WERI-Rb-1 (cell line): ENCODE measurements at regions not wholly inside any gene's neighbourhood (a gene's known extent, or its start where the extent isn't known, plus 50 kb on each side); places are given as distances from the start of the nearest gene placed in this dataset.
A peak's percentile ranks its signal among the peaks of the same experiment; 100 is the strongest.

Experiments used
- DNase-seq: peaks from one replicate; pipeline ENCODE4 v3.0.0-alpha.2; 2020
- H3K27ac ChIP-seq: fragments of 250-450 bp; sonication (Bioruptor Pico); 2 replicates; pipeline ENCODE4 v1.5.1; 2020; ENCODE audit warnings: mild to moderate bottlenecking, moderate library complexity
- H3K27me3 ChIP-seq: fragments of 250-450 bp; sonication (Bioruptor Pico); 2 replicates; pipeline ENCODE4 v1.5.1; 2021; ENCODE audit warnings: mild to moderate bottlenecking, low read depth, moderate library complexity; ENCODE audit not compliant: insufficient read depth, severe bottlenecking
- H3K36me3 ChIP-seq: fragments of 250-450 bp; sonication (Bioruptor Pico); 2 replicates; pipeline ENCODE4 v1.5.1; 2020; ENCODE audit warnings: mild to moderate bottlenecking, moderate library complexity
- H3K4me3 ChIP-seq: 2 replicates; pipeline ENCODE4 v1.5.1; 2011; ENCODE audit warnings: low read depth, mild to moderate bottlenecking, control low read depth, low read length
- H3K9me3 ChIP-seq: fragments of 250-450 bp; sonication (Bioruptor Pico); 2 replicates; pipeline ENCODE4 v1.5.1; 2021; ENCODE audit warnings: mild to moderate bottlenecking, moderate library complexity; ENCODE audit not compliant: severe bottlenecking
- CTCF ChIP-seq: IDR thresholded peaks from 2 replicates; pipeline ENCODE4 v1.5.1; 2011; ENCODE audit warnings: low read depth, mild to moderate bottlenecking, control low read depth, inconsistent platforms, low read length

DNA sequence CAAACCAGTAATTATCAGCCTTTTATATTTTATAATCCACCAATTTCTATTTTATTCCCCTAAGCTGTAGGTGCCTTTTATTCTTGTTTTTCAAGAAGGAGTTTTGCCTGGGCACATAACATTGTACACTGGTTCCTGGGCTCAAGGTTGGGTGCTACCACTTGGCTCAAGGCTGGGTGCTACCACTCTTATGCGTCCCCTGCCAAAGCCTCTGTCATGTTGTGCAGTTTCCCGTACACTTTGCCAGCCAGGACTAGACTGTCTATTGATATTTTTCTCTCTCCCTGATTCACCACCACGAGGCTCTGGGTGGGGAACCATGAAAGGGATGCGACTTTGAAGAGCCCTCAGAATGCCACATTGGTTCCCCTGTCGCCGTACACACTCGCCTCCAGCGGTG lies 52.5 kb upstream of the VASH1 start:
- DNase-seq = no peak
- peaks cover 17% of the 10 kb centered on the region for H3K27me3 ChIP-seq
- no peak overlapping the region for H3K4me3 ChIP-seq
- H3K27ac ChIP-seq = no peak overlapping the region
- no peak for TF ChIP-seq CTCF
- no peaks in the 10 kb centered on the region for H3K9me3 ChIP-seq
- H3K36me3 ChIP-seq = no peaks in the 10 kb centered on the region

- H3K27ac ChIP-seq = no peak overlapping the region
- H3K36me3 ChIP-seq = no peaks in the 10 kb centered on the region
- H3K9me3 ChIP-seq = no peaks in the 10 kb centered on the region
- H3K4me3 ChIP-seq = no peak overlapping the region
- TF ChIP-seq CTCF = peak; percentile 67
- DNase-seq = no peak
- peaks cover 28% of the 10 kb centered on the region for H3K27me3 ChIP-seq
Observed at GRCh38 chr14:76710056-76711010, 50.9 kb upstream of the VASH1 start.
